ENCODE measurements at regions not wholly inside any gene's neighbourhood (a gene's known extent, or its start where the extent isn't known, plus 50 kb on each side); places are given as distances from the start of the nearest gene placed in this dataset.

DNA sequence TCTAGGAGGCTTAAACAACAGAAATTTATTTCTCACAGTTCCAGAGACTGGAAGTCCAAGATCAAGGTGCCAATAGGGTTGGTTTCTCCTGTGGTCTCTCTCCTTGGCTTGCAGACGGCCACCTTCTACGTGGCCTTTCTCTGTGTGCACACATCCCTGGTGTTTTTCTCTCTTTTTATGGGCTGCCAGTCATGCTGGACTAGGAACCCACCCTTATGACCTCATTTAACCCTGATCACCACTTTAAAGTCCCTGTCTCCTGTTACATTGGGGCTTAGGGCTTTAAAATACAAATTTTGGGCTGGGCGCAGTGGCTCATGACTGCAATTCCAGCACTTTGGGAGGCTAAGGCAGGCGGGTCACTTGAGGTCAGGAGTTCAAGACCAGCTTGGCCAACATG lies 157.1 kb downstream of the TLE1 start:
- H3K27ac ChIP-seq (ENCODE audit: low read length), result no peak overlapping the region
- H3K4me1 ChIP-seq (ENCODE audit: control insufficient read depth, insufficient read depth, low read length), result no peaks in the 10 kb centered on the region
- H3K36me3 ChIP-seq (ENCODE audit: control insufficient read depth, insufficient read depth, low read length), result no peaks in the 10 kb centered on the region
- no peaks in the 10 kb centered on the region for H3K9me3 ChIP-seq (replicated peaks; ENCODE audit: control insufficient read depth, low read depth, low read length)
- 90% methylated on average over 2 of the region's 4 CpGs for WGBS (ENCODE audit: insufficient coverage)
- no peaks in the 10 kb centered on the region for H3K27me3 ChIP-seq (ENCODE audit: control insufficient read depth, insufficient read depth, low read length)
- no peak for DNase-seq
- no peak overlapping the region for H3K4me3 ChIP-seq (ENCODE audit: low read length)

DNA sequence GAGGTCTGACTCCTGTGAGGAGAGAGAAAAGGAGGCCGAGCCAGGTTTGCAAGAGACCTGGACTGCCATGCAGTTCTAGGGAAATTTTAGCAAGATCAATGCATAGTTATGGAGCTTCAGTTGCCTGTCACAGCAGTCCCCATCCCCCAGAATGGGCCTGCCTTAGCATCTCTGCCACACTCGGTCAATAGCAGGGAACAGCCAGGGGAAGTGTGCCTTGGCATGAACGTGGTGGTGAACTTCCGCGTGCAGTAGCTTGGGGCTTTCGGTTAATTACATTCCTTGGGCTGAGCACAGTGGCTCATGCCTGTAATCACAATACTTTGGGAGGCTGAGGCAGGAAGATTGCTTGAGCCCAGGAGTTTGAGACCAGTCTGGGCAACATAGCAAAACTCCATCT lies 157.8 kb downstream of the TLE1 start:
- no peaks in the 10 kb centered on the region for H3K36me3 ChIP-seq (ENCODE audit: control insufficient read depth, insufficient read depth, low read length)
- H3K4me3 ChIP-seq (ENCODE audit: low read length), result no peak overlapping the region
- H3K4me1 ChIP-seq (ENCODE audit: control insufficient read depth, insufficient read depth, low read length), result no peaks in the 10 kb centered on the region
- H3K9me3 ChIP-seq (replicated peaks; ENCODE audit: control insufficient read depth, low read depth, low read length), result no peaks in the 10 kb centered on the region
- no peaks in the 10 kb centered on the region for H3K27me3 ChIP-seq (ENCODE audit: control insufficient read depth, insufficient read depth, low read length)
- H3K27ac ChIP-seq (ENCODE audit: low read length), result no peak overlapping the region
- 100% methylated on average over 4 of the region's 6 CpGs for WGBS (ENCODE audit: insufficient coverage)
- DNase-seq, result no peak

DNA sequence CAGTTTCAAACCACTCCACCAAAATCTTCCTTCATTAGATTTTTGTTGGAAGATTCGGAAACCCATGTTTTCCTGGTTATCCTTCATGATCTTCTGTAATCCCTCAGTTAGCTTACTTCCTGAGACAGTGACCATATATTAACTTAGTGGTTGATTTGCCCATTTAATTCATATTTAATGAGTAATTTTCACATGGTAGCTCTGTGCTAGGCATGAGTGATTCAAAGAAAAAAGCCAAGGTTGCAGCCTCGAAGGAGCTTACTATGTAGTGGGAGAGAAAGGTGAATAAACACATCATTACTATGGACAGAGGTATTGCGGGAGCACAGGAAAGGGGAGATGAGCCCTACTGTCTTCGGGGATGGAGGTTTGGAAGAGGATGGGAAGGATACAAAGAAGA lies 158.5 kb downstream of the TLE1 start:
- Histone ChIP-seq H3K4me3 (ENCODE audit: low read length) (no peak overlapping the region), H3K9me3 (replicated peaks; ENCODE audit: control insufficient read depth, low read depth, low read length) (no peaks in the 10 kb centered on the region), H3K27ac (ENCODE audit: low read length) (no peak overlapping the region), H3K4me1 (ENCODE audit: control insufficient read depth, insufficient read depth, low read length) (no peaks in the 10 kb centered on the region), H3K36me3 (ENCODE audit: control insufficient read depth, insufficient read depth, low read length) (no peaks in the 10 kb centered on the region), H3K27me3 (ENCODE audit: control insufficient read depth, insufficient read depth, low read length) (no peaks in the 10 kb centered on the region)
- WGBS (ENCODE audit: insufficient coverage), result no CpG with 5 or more reads among the region's 4 CpGs
- DNase-seq, result no peak

DNA sequence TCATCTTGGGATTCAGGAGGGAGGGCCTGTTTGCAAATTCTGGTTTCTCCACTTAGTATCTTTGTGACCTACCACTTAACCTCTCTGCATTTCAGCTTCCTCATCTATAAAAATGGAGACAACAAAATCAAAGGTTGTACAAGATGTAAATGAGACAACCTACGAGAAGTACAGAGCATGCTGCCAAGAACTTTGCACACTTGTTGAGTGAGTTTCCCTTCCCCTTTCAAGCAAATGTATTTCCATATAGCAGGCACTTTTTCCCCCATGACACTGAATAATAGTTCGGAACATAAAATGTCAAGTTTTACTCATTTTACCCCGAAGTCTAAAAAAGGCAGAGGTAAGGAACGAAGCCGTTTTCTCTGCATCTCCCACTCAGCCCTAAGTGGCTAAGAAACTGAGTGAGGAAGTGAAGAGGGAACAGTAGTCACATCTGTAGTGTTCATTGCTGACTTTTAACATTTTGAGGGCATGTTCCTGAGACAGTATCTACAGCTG lies 159.0 kb downstream of the TLE1 start:
- Histone ChIP-seq H3K27me3 (ENCODE audit: control insufficient read depth, insufficient read depth, low read length) (no peaks in the 10 kb centered on the region), H3K27ac (ENCODE audit: low read length) (no peak overlapping the region), H3K36me3 (ENCODE audit: control insufficient read depth, insufficient read depth, low read length) (no peaks in the 10 kb centered on the region), H3K4me1 (ENCODE audit: control insufficient read depth, insufficient read depth, low read length) (no peaks in the 10 kb centered on the region), H3K9me3 (replicated peaks; ENCODE audit: control insufficient read depth, low read depth, low read length) (no peaks in the 10 kb centered on the region), H3K4me3 (ENCODE audit: low read length) (no peak overlapping the region)
- DNase-seq, result peak; percentile 48
- WGBS (ENCODE audit: insufficient coverage), result 100% methylated on average over 1 of the region's 5 CpGs

DNA sequence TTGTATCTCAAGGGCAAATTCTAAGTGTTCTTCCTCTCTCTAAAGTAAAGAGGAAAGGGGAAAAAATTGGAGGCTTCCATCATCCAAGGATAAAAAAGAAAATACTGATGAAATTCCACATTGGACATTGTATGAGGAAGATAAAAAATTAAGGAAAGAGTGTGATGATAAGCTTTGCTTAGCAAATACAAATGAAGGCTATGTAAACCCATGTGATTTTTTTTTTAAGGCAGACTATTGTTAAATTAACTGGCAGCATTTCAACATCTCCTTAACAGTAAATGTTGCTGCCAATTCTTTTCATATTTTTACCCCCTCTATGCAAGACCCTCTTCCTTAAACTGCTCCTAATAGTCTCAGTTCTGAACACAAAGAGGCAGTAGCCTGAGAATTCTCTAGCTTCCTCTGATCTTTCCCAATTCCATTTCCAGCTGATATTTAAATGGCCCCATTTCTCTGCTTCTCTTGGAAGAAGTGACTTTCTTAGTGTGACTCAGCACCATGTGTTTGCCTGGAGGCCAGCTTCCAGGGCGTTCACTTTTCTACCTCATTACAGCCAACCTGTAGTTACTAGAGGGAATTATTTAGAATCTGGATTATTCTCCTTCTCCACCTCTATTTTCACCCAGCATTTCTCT lies 159.7 kb downstream of the TLE1 start:
- WGBS (ENCODE audit: insufficient coverage), result no CpG with 5 or more reads among the region's 1 CpG

DNA sequence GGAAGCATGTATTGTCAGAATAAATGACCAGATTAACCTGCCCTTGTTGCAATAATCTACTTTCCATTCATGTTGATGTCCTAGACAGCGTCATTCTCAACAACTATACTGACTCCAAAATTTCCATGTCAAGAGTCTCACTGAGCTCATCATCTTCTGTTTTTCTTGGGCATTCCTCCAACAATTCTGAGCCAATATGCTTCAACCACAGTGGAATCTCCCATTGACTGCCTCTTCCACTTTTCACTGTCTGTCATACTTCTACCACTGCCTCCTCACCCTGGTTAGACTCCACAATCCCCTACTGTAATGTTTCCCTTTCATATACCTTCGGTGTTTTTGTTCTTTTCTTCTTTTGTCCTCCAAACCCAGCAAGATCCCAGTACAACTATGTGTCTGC lies 162.8 kb downstream of the TLE1 start:
- peak; percentile 65 for DNase-seq
- Histone ChIP-seq H3K9me3 (replicated peaks; ENCODE audit: control insufficient read depth, low read depth, low read length) (no peaks in the 10 kb centered on the region), H3K4me3 (ENCODE audit: low read length) (no peak overlapping the region), H3K27me3 (ENCODE audit: control insufficient read depth, insufficient read depth, low read length) (no peaks in the 10 kb centered on the region), H3K4me1 (ENCODE audit: control insufficient read depth, insufficient read depth, low read length) (no peaks in the 10 kb centered on the region), H3K36me3 (ENCODE audit: control insufficient read depth, insufficient read depth, low read length) (no peaks in the 10 kb centered on the region), H3K27ac (ENCODE audit: low read length) (no peak overlapping the region)
- WGBS (ENCODE audit: insufficient coverage), result 81% methylated on average over 2 of the region's 2 CpGs

More for the DNA sequence above, 159.7 kb downstream of the TLE1 start:
- DNase-seq, result no peak
- Histone ChIP-seq H3K9me3 (replicated peaks; ENCODE audit: control insufficient read depth, low read depth, low read length) (no peaks in the 10 kb centered on the region), H3K27me3 (ENCODE audit: control insufficient read depth, insufficient read depth, low read length) (no peaks in the 10 kb centered on the region), H3K4me3 (ENCODE audit: low read length) (no peak overlapping the region), H3K27ac (ENCODE audit: low read length) (no peak overlapping the region), H3K36me3 (ENCODE audit: control insufficient read depth, insufficient read depth, low read length) (no peaks in the 10 kb centered on the region), H3K4me1 (ENCODE audit: control insufficient read depth, insufficient read depth, low read length) (no peaks in the 10 kb centered on the region)

DNA sequence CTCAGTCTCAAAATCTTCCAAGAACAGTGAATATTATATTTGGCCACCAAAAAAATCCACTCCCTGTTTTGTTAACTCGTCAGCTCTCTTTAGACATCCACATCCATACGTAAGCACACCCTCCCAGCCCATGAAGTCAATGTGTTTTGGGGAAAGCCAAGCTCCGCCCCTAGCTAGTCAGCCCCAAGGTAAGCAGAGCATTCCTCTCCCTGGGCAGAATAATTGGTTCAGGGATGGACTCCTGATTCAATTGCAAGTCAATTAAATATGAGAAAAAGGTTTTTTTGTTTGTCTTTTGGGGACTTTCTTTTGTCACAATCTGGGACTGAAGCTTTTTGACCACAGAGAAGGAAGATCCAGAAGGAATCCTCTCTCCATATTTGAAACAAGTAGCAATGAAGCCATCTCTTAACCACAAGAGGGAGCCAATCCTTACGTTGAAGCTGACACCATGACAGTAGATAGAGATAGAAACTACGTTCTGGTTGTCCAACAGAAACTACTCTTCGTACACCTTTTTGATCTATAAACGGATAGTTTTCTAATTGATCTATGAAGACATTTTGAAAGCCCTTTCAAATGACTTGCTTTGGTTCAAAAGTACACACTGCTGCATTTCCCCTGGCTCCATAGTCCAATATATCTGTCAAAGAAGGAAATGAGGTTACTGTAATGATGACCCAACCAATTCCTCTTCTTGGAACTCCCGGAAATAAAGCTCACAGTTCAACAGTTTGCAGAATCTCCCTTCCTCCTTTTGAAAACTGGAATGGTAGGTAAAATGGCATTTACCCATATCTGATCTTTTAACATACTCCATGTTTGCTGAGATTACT lies 166.4 kb downstream of the TLE1 start:
- Histone ChIP-seq H3K4me3 (ENCODE audit: low read length) (no peak overlapping the region), H3K27me3 (ENCODE audit: control insufficient read depth, insufficient read depth, low read length) (no peaks in the 10 kb centered on the region), H3K36me3 (ENCODE audit: control insufficient read depth, insufficient read depth, low read length) (no peaks in the 10 kb centered on the region), H3K4me1 (ENCODE audit: control insufficient read depth, insufficient read depth, low read length) (no peaks in the 10 kb centered on the region), H3K9me3 (replicated peaks; ENCODE audit: control insufficient read depth, low read depth, low read length) (no peaks in the 10 kb centered on the region), H3K27ac (ENCODE audit: low read length) (no peak overlapping the region)
- DNase-seq, result peak; percentile 68
- no CpG with 5 or more reads among the region's 8 CpGs for WGBS (ENCODE audit: insufficient coverage)

DNA sequence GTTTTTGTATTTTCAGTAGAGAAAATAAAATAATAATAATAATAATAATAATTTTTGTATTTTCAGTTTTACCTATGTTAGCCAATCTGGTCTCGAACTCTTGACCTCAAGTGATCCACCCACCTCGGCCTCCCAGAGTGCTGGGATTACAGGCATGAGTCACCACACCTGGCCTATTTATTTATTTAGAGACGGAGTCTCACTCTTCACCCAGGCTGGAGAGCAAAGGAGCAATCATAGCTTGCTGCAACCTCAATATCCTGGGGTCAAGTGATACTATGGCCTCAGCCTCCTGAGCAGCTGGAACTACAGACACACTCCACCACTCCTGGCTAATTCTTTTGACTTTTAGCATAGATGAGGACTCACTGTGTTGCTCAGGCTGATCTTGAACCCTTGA lies 167.5 kb downstream of the TLE1 start:
- Histone ChIP-seq H3K27me3 (ENCODE audit: control insufficient read depth, insufficient read depth, low read length) (no peaks in the 10 kb centered on the region), H3K9me3 (replicated peaks; ENCODE audit: control insufficient read depth, low read depth, low read length) (no peaks in the 10 kb centered on the region), H3K4me3 (ENCODE audit: low read length) (no peak overlapping the region), H3K27ac (ENCODE audit: low read length) (no peak overlapping the region), H3K36me3 (ENCODE audit: control insufficient read depth, insufficient read depth, low read length) (no peaks in the 10 kb centered on the region), H3K4me1 (ENCODE audit: control insufficient read depth, insufficient read depth, low read length) (no peaks in the 10 kb centered on the region)
- DNase-seq, result no peak
- WGBS (ENCODE audit: insufficient coverage), result 83% methylated on average over 2 of the region's 3 CpGs

DNA sequence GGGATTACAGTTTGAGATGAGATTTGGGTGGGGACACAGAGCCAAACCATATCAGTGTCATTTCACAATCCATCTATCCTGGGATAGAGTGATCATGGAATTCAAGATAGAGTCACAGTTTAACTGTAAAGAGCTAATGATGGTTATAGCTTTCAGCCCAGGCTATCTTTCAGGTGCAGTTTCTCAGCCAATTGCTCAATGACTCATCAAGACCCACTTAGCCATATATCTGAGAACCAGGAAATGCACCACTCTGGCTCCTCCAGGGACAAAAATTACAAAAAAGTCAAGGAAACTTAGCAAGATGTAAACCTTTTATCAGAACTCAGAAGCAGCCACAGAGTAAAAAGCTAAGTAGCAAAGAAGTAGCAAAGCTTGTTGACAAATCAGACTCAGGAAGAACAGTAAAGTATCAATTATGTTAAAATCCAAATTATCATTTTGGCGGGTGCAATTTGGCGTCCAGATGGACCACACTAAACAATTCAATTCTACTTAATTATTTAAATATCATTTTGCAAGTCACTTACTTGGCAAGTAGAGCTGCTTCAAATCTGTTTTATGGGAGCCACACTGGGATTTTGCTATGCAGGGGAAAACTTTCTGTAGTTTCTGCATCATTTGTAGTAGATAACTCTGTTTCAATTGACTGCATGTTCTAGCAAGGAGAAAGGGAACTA lies 169.4 kb downstream of the TLE1 start:
- Histone ChIP-seq H3K9me3 (replicated peaks; ENCODE audit: control insufficient read depth, low read depth, low read length) (no peaks in the 10 kb centered on the region), H3K4me3 (ENCODE audit: low read length) (no peak overlapping the region), H3K4me1 (ENCODE audit: control insufficient read depth, insufficient read depth, low read length) (no peaks in the 10 kb centered on the region), H3K27ac (ENCODE audit: low read length) (no peak overlapping the region), H3K27me3 (ENCODE audit: control insufficient read depth, insufficient read depth, low read length) (no peaks in the 10 kb centered on the region), H3K36me3 (ENCODE audit: control insufficient read depth, insufficient read depth, low read length) (no peaks in the 10 kb centered on the region)
- WGBS (ENCODE audit: insufficient coverage), result no CpG with 5 or more reads among the region's 2 CpGs
- DNase-seq, result no peak

DNA sequence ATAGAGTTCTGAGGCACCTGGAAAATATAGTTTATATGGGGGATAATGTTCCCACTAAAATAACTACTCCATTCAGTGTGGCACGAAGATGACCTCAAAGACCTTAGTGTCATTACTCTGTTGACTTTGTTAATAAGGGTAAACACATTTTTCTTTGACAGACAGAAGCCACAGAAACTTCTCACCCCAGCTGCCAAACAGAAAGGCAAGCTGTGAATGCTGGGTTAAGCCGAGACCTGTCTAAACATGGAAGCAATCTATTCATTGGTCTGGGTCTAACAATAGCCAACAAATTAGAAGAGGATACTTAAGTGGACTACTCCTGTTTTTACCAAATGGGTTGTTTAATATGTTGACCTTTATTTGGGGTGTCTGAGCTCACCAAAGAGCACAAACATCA lies 171.4 kb downstream of the TLE1 start:
- no peaks in the 10 kb centered on the region for H3K4me1 ChIP-seq (ENCODE audit: control insufficient read depth, insufficient read depth, low read length)
- no peaks in the 10 kb centered on the region for H3K9me3 ChIP-seq (replicated peaks; ENCODE audit: control insufficient read depth, low read depth, low read length)
- no peak for DNase-seq
- no peaks in the 10 kb centered on the region for H3K27me3 ChIP-seq (ENCODE audit: control insufficient read depth, insufficient read depth, low read length)
- no peaks in the 10 kb centered on the region for H3K36me3 ChIP-seq (ENCODE audit: control insufficient read depth, insufficient read depth, low read length)
- no CpG with 5 or more reads among the region's 2 CpGs for WGBS (ENCODE audit: insufficient coverage)
- no peak overlapping the region for H3K4me3 ChIP-seq (ENCODE audit: low read length)
- no peak overlapping the region for H3K27ac ChIP-seq (ENCODE audit: low read length)
